ENCODE measurements at regions not wholly inside any gene's neighbourhood (a gene's known extent, or its start where the extent isn't known, plus 50 kb on each side); places are given as distances from the start of the nearest gene placed in this dataset.

DNA sequence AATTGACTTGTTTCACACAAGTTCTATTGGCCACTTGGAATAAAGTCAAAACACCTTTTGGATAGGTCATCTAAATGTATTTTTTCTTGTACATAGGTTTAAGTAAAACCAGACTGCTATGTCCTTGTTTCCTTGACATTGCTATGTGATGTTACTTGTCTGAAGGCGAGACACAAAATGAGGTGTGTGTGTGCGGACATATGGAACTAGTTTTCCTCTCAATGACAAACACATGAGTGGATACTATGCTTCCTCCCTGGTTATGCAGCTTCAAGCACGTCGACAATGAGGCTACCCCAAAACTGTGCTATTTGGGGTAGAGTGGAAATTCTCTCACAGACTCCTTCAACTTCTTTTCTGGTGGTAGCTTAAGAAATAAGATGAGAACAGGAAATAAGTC lies 276.8 kb downstream of the GAS1 start:
- TF ChIP-seq, protein P1, sequence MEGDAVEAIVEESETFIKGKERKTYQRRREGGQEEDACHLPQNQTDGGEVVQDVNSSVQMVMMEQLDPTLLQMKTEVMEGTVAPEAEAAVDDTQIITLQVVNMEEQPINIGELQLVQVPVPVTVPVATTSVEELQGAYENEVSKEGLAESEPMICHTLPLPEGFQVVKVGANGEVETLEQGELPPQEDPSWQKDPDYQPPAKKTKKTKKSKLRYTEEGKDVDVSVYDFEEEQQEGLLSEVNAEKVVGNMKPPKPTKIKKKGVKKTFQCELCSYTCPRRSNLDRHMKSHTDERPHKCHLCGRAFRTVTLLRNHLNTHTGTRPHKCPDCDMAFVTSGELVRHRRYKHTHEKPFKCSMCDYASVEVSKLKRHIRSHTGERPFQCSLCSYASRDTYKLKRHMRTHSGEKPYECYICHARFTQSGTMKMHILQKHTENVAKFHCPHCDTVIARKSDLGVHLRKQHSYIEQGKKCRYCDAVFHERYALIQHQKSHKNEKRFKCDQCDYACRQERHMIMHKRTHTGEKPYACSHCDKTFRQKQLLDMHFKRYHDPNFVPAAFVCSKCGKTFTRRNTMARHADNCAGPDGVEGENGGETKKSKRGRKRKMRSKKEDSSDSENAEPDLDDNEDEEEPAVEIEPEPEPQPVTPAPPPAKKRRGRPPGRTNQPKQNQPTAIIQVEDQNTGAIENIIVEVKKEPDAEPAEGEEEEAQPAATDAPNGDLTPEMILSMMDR (conservative IDR thresholded peaks at IDR 0.05; ENCODE audit: low read depth, low read length), result no peak
- TF ChIP-seq MAZ (IDR thresholded peaks at IDR 0.05; ENCODE audit: borderline replicate concordance, low read depth, low read length), result no peak
- TF ChIP-seq, protein P2, sequence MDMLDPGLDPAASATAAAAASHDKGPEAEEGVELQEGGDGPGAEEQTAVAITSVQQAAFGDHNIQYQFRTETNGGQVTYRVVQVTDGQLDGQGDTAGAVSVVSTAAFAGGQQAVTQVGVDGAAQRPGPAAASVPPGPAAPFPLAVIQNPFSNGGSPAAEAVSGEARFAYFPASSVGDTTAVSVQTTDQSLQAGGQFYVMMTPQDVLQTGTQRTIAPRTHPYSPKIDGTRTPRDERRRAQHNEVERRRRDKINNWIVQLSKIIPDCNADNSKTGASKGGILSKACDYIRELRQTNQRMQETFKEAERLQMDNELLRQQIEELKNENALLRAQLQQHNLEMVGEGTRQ (IDR thresholded peaks at IDR 0.05; ENCODE audit: low read depth, low read length), result no peak
- TF ChIP-seq MAFK (IDR thresholded peaks at IDR 0.05; ENCODE audit: low read depth, low read length), result no peak
- no peak for TF ChIP-seq POLR2A (IDR thresholded peaks at IDR 0.05; ENCODE audit: low read depth, low read length)
- no peak for TF ChIP-seq RCOR1 (IDR thresholded peaks at IDR 0.05; ENCODE audit: insufficient replicate concordance, low read length)
- TF ChIP-seq CEBPB (IDR thresholded peaks at IDR 0.05; ENCODE audit: low read depth, low read length), result no peak
- no peak for TF ChIP-seq RFX5 (IDR thresholded peaks at IDR 0.05; ENCODE audit: low read depth, low read length)
- no peak for TF ChIP-seq CHD1 (IDR thresholded peaks at IDR 0.05; ENCODE audit: low read depth, low read length)
- no peak for TF ChIP-seq BHLHE40 (IDR thresholded peaks at IDR 0.05; ENCODE audit: low read depth, low read length)
- TF ChIP-seq MXI1 (IDR thresholded peaks at IDR 0.05; ENCODE audit: borderline replicate concordance, low read depth, low read length), result no peak
- TF ChIP-seq FOS (IDR thresholded peaks at IDR 0.05; ENCODE audit: low read depth, low read length), result no peak
- no peak for TF ChIP-seq NFE2L2 (IDR thresholded peaks at IDR 0.05; ENCODE audit: low read depth, low read length)
- TF ChIP-seq RAD21 (IDR thresholded peaks at IDR 0.05; ENCODE audit: low read length), result no peak
